Mesenchymal stem cell (in vitro differentiated cells and primary cell): ENCODE measurements at regions not wholly inside any gene's neighbourhood (a gene's known extent, or its start where the extent isn't known, plus 50 kb on each side); places are given as distances from the start of the nearest gene placed in this dataset.
A peak's percentile ranks its signal among the peaks of the same experiment; 100 is the strongest.

Experiments
- DNase-seq: peaks from one replicate; pipeline ENCODE4 v3.0.0-alpha.2; 2013
- H2AFZ ChIP-seq: one replicate; pipeline ENCODE4 v1.6.1; 2013; ENCODE audit warnings: low read depth, mild to moderate bottlenecking, control low read depth, inconsistent platforms, low read length, moderate library complexity
- H2AK5ac ChIP-seq: 2 replicates; pipeline ENCODE4 v1.6.1; 2013; ENCODE audit warnings: low read length, moderate library complexity, mild to moderate bottlenecking, inconsistent platforms; ENCODE audit not compliant: severe bottlenecking
- H2BK120ac ChIP-seq: one replicate; pipeline ENCODE4 v1.6.1; 2013; ENCODE audit warnings: low read depth, mild to moderate bottlenecking, inconsistent platforms, low read length, moderate library complexity
- H2BK12ac ChIP-seq, 2 experiments: one replicate each; pipeline ENCODE4 v1.6.1; 2013; ENCODE audit warnings: inconsistent platforms in 2 of 2, low read length in 2 of 2, mild to moderate bottlenecking in 2 of 2, moderate library complexity in 2 of 2, control low read depth in 1 of 2
- H2BK15ac ChIP-seq: one replicate; pipeline ENCODE4 v1.6.1; 2013; ENCODE audit warnings: mild to moderate bottlenecking, low read depth, inconsistent platforms; ENCODE audit not compliant: poor library complexity, severe bottlenecking
- H2BK5ac ChIP-seq: 2 replicates; pipeline ENCODE4 v1.6.1; 2013; ENCODE audit warnings: low read depth, mild to moderate bottlenecking, low read length, control low read depth, inconsistent platforms; ENCODE audit not compliant: poor library complexity, severe bottlenecking
- H3K14ac ChIP-seq, 2 experiments: one replicate each; pipeline ENCODE4 v1.6.1; 2013; ENCODE audit warnings: inconsistent platforms in 2 of 2, low read length in 2 of 2, control low read depth in 1 of 2, mild to moderate bottlenecking in 1 of 2, moderate library complexity in 1 of 2
- H3K18ac ChIP-seq, 2 experiments: one replicate each; pipeline ENCODE4 v1.6.1; 2013; ENCODE audit warnings: inconsistent platforms in 2 of 2, low read length in 2 of 2, control low read depth in 1 of 2, low read depth in 1 of 2, mild to moderate bottlenecking in 1 of 2
- H3K23ac ChIP-seq, 2 experiments: one replicate each; pipeline ENCODE4 v1.6.1; 2013; ENCODE audit warnings: inconsistent platforms in 2 of 2, low read length in 2 of 2, mild to moderate bottlenecking in 2 of 2, moderate library complexity in 2 of 2, control low read depth in 1 of 2
- H3K27ac ChIP-seq: 2 replicates; pipeline ENCODE4 v1.5.1; 2013; ENCODE audit warnings: mild to moderate bottlenecking, moderate library complexity, low read length, control low read depth, inconsistent platforms; ENCODE audit not compliant: poor library complexity, severe bottlenecking
- H3K27me3 ChIP-seq, 2 experiments: 2 replicates each; pipeline versions ENCODE4 v1.6.1 to v1.7.0; 2013; ENCODE audit warnings: low read length in 2 of 2, mild to moderate bottlenecking in 2 of 2, moderate library complexity in 2 of 2, control low read depth in 1 of 2, inconsistent platforms in 1 of 2; ENCODE audit not compliant: control insufficient read depth in 1 of 2, insufficient read depth in 1 of 2
- H3K36me3 ChIP-seq, 2 experiments: 2 replicates each; pipeline versions ENCODE4 v1.6.1 to v1.7.0; 2013; ENCODE audit warnings: low read length in 2 of 2, control low read depth in 1 of 2, inconsistent platforms in 1 of 2, low read depth in 1 of 2, mild to moderate bottlenecking in 1 of 2; ENCODE audit not compliant: insufficient read depth in 2 of 2, control insufficient read depth in 1 of 2
- H3K4ac ChIP-seq, 2 experiments: one replicate each; pipeline ENCODE4 v1.6.1; 2013; ENCODE audit warnings: inconsistent platforms in 2 of 2, low read length in 2 of 2, mild to moderate bottlenecking in 2 of 2, moderate library complexity in 2 of 2, control low read depth in 1 of 2, low read depth in 1 of 2
- H3K4me1 ChIP-seq: 2 replicates; pipeline ENCODE4 v1.6.1; 2013; ENCODE audit warnings: low read depth, low read length, control low read depth; ENCODE audit not compliant: control insufficient read depth, insufficient read depth
- H3K4me2 ChIP-seq: 2 replicates; pipeline ENCODE4 v1.6.1; 2013; ENCODE audit warnings: low read length, mild to moderate bottlenecking, inconsistent platforms; ENCODE audit not compliant: poor library complexity, severe bottlenecking
- H3K4me3 ChIP-seq, 2 experiments: 2 replicates each; pipeline versions ENCODE4 v1.5.1 to v1.7.0; 2013; ENCODE audit warnings: low read length in 2 of 2, mild to moderate bottlenecking in 2 of 2, control low read depth in 1 of 2, low read depth in 1 of 2; ENCODE audit not compliant: insufficient read depth in 1 of 2
- H3K79me1 ChIP-seq: replicated peaks from 2 replicates; pipeline ENCODE4 v1.6.1; 2013; ENCODE audit warnings: mild to moderate bottlenecking, control low read depth, low read length, inconsistent platforms; ENCODE audit not compliant: poor library complexity, severe bottlenecking
- H3K9ac ChIP-seq: 2 replicates; pipeline ENCODE4 v1.7.0; 2013; ENCODE audit warnings: mild to moderate bottlenecking, low read length, moderate library complexity
- H3K9me3 ChIP-seq: 2 replicates; pipeline ENCODE4 v1.7.0; 2013; ENCODE audit warnings: mild to moderate bottlenecking, low read length; ENCODE audit not compliant: control insufficient read depth
- H4K8ac ChIP-seq: one replicate; pipeline ENCODE4 v1.6.1; 2013; ENCODE audit warnings: inconsistent platforms, mild to moderate bottlenecking, low read length, moderate library complexity
- H4K91ac ChIP-seq: one replicate; pipeline ENCODE4 v1.6.1; 2013; ENCODE audit warnings: mild to moderate bottlenecking, low read length, inconsistent platforms
- WGBS: methylation state at CpG from one replicate; pipeline ENCODE4 v1.1.7; 2013; ENCODE audit warnings: mixed read lengths; 5-methylcytosine and 5-hydroxymethylcytosine counted together

DNA sequence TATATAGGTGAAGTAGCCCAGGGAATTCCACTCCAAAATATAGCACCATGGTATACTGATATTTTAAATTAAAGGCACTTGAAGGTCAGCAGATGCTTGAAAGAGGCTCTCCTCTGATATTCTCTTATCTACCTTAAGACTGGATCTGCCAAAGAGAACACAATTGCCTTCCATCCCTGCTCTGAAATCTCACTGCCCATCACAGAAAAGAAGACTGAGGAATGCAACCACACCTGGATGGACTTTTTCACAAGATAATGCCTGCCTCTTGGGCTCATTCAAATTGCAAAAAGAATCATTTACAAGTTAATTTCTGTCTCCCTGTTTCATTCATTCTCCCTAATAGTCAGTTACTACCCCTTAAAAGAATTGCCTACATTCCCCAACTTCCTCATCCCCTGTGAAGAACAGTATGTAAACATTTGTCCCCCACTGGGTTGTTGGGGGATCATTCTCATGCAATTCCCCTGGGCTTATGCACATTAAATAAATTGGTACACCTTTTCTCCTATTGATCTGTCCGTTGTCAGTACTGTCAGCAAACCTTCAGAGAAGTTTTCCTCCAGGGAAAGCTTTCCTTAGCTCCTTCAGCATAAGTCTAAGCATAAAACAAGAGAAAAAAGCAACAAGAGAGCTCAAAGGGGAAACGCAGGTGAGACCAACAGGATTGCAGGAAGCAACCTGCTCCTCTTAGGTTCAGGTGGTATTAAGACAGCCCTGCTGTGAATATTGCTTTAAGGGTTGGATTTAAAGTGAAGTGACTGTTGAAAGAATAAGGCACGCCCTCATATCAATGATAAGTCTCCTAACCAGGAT, 171.4 kb upstream of the SLC30A5 start:
- DNase-seq: no peak
- peaks cover 0 to 5% of the 10 kb centered on the region in 2 experiments for H3K27me3 ChIP-seq
- no peak overlapping the region for H4K8ac ChIP-seq
- no peak overlapping the region for H3K4me3 ChIP-seq
- H2BK12ac ChIP-seq: no peak overlapping the region
- no peak overlapping the region for H3K4me2 ChIP-seq
- H2AFZ ChIP-seq: no peak overlapping the region
- H3K27ac ChIP-seq: no peak overlapping the region
- no peak overlapping the region for H4K91ac ChIP-seq
- no peak overlapping the region for H3K14ac ChIP-seq
- peaks cover 1% of the 10 kb centered on the region for H3K4me1 ChIP-seq
- H3K79me1 ChIP-seq: no peaks in the 10 kb centered on the region
- no peak overlapping the region for H3K23ac ChIP-seq
- WGBS: 67% methylated on average over 2 of the region's 3 CpGs
- no peak overlapping the region for H2BK120ac ChIP-seq
- H3K36me3 ChIP-seq: no peaks in the 10 kb centered on the region
- H3K18ac ChIP-seq: no peak overlapping the region
- H2AK5ac ChIP-seq: no peak overlapping the region
- H3K9ac ChIP-seq: no peak overlapping the region
- no peak overlapping the region for H3K4ac ChIP-seq
- no peak overlapping the region for H2BK5ac ChIP-seq
- no peak overlapping the region for H2BK15ac ChIP-seq
- peaks cover 5% of the 10 kb centered on the region for H3K9me3 ChIP-seq

DNA sequence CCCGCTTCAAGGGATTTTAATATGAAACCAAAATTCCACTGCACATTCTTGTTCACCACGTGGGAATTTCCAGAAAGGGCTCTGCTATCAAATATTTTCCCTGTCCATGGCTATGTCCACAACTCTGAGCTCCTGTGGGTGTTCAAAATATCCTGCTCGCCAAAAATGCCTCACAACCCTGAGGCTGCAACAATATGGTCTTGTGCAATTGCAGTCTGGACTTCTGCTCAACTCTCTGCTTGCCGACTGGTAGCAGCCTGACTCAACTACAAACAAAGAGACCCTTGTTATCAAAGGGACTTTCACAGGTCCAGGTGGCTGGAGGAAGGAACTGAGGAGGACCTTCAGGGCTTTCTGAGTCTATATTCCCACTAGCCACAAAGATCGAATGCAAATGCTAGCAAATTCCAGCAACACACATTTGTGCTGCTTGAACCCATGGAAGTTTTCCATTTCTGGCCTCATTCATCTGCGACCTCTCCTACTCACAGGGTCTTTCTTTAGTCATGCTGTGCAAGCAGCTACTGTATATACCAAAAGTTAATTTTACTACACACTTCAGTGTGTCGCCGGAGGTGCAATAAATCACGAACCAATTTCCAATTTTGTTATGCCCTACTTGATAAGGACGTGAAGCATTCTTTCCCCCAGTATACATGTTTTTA, 169.2 kb upstream of the SLC30A5 start:
- no peak overlapping the region for H2AK5ac ChIP-seq
- no peaks in the 10 kb centered on the region for H3K36me3 ChIP-seq
- no peak overlapping the region for H3K4me3 ChIP-seq
- H3K9ac ChIP-seq: peak overlapping the region; percentile 12
- peaks cover 0 to 5% of the 10 kb centered on the region in 2 experiments for H3K27me3 ChIP-seq
- H2BK15ac ChIP-seq: no peak overlapping the region
- no peak overlapping the region for H3K14ac ChIP-seq
- H2BK5ac ChIP-seq: no peak overlapping the region
- H3K4ac ChIP-seq: no peak overlapping the region
- no peaks in the 10 kb centered on the region for H3K79me1 ChIP-seq
- H2BK120ac ChIP-seq: no peak overlapping the region
- DNase-seq: peak; percentile 27
- no peak overlapping the region for H3K18ac ChIP-seq
- no peak overlapping the region for H3K23ac ChIP-seq
- H4K91ac ChIP-seq: no peak overlapping the region
- peaks cover 1% of the 10 kb centered on the region for H3K4me1 ChIP-seq
- no peak overlapping the region for H2BK12ac ChIP-seq
- no peak overlapping the region for H3K4me2 ChIP-seq
- H4K8ac ChIP-seq: no peak overlapping the region
- no peaks in the 10 kb centered on the region for H3K9me3 ChIP-seq
- 73% methylated on average over 10 of the region's 10 CpGs for WGBS
- H2AFZ ChIP-seq: no peak overlapping the region
- no peak overlapping the region for H3K27ac ChIP-seq

GRCh38 chr5:68928617-68929302, 165.1 kb upstream of the SLC30A5 start:
- no peak overlapping the region for H2BK15ac ChIP-seq
- no peak overlapping the region for H3K4ac ChIP-seq
- no peak overlapping the region for H4K8ac ChIP-seq
- H3K4me3 ChIP-seq: no peak overlapping the region
- no peak overlapping the region for H3K4me2 ChIP-seq
- no peak overlapping the region for H3K23ac ChIP-seq
- H3K9me3 ChIP-seq: peaks cover 11% of the 10 kb centered on the region
- no peak overlapping the region for H4K91ac ChIP-seq
- no peaks in the 10 kb centered on the region for H3K79me1 ChIP-seq
- H2BK12ac ChIP-seq: no peak overlapping the region
- DNase-seq: no peak
- no peak overlapping the region for H2AFZ ChIP-seq
- no peak overlapping the region for H2BK5ac ChIP-seq
- no peaks in the 10 kb centered on the region for H3K27me3 ChIP-seq
- no peaks in the 10 kb centered on the region for H3K36me3 ChIP-seq
- H3K14ac ChIP-seq: no peak overlapping the region
- no peak overlapping the region for H3K27ac ChIP-seq
- no peak overlapping the region for H2BK120ac ChIP-seq
- no peak overlapping the region for H3K18ac ChIP-seq
- H3K4me1 ChIP-seq: peaks cover 1% of the 10 kb centered on the region
- H2AK5ac ChIP-seq: no peak overlapping the region
- no CpG with 5 or more reads among the region's 2 CpGs for WGBS
- H3K9ac ChIP-seq: no peak overlapping the region

GRCh38 chr5:68930139-68930538, 163.7 kb upstream of the SLC30A5 start:
- Histone ChIP-seq H2BK120ac (no peak overlapping the region), H3K14ac (no peak overlapping the region), H3K23ac (no peak overlapping the region), H2BK5ac (no peak overlapping the region), H3K27ac (no peak overlapping the region), H3K36me3 (no peaks in the 10 kb centered on the region), H2BK15ac (no peak overlapping the region), H2AK5ac (no peak overlapping the region), H3K9me3 (peaks cover 16% of the 10 kb centered on the region), H3K4ac (no peak overlapping the region), H2BK12ac (no peak overlapping the region), H2AFZ (no peak overlapping the region), H4K91ac (no peak overlapping the region), H3K9ac (no peak overlapping the region), H3K27me3 (no peaks in the 10 kb centered on the region), H3K4me3 (no peak overlapping the region), H3K4me2 (no peak overlapping the region), H3K79me1 (no peaks in the 10 kb centered on the region), H3K18ac (no peak overlapping the region), H3K4me1 (no peaks in the 10 kb centered on the region), H4K8ac (no peak overlapping the region)
- no peak for DNase-seq
- 89% methylated on average over 5 of the region's 5 CpGs for WGBS
